ENCODE measurements at regions not wholly inside any gene's neighbourhood (a gene's known extent, or its start where the extent isn't known, plus 50 kb on each side); places are given as distances from the start of the nearest gene placed in this dataset.

GRCh38 chr7:22001345-22002004, 55.8 kb upstream of the CDCA7L start:
- DNase-seq, result peak; percentile 66

- no peak for DNase-seq
These were observed 54.2 kb upstream of the CDCA7L start for GRCh38 chr7:21999896-22000295.

- no peak for DNase-seq
These were observed 50.9 kb upstream of the CDCA7L start for GRCh38 chr7:21996641-21997040.

Data from NCI-H1092 treated with DMSO at 0.1 percent for 48 hours (cell line).